ENCODE measurements at regions not wholly inside any gene's neighbourhood (a gene's known extent, or its start where the extent isn't known, plus 50 kb on each side); places are given as distances from the start of the nearest gene placed in this dataset.

GRCh38 chr1:115495625-115496024 lies 146.1 kb upstream of the VANGL1 start:
- H3K4me3 ChIP-seq: no peak overlapping the region
- H3K27me3 ChIP-seq (replicated peaks; ENCODE audit: insufficient read depth): no peaks in the 10 kb centered on the region
- no peak for TF ChIP-seq CTCF (IDR thresholded peaks at IDR 0.05)
- ATAC-seq (ENCODE audit: insufficient number of reproducible peaks, low FRiP score, low read depth): no peak
- H3K9me3 ChIP-seq: no peaks in the 10 kb centered on the region
- DNase-seq (ENCODE audit: low spot score): no peak
- no peak overlapping the region for H3K27ac ChIP-seq
- H3K36me3 ChIP-seq: no peaks in the 10 kb centered on the region
- no peaks in the 10 kb centered on the region for H3K4me1 ChIP-seq (ENCODE audit: control insufficient read depth in 1 of 2, low read depth in 2 of 2)

DNA sequence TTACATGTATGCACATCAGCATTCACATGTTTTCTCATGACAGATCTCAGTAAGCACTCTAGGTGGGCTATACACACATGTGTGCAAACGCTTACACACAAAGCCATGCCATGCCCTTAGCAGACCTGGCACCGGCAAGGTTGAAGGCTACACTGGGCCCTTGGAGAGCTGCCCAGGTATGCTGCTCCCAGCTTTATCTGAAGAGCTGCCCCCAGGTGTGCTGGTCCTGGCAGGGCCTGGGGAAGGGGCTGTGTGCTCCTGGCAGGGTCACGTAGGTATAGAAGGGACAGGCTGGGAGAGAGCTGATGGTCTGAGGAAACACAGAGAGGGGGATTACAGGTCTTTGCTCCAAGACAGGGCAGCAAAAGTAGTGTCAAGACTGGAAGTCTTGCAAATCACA lies 146.7 kb upstream of the VANGL1 start:
- Histone ChIP-seq H3K4me3 (no peak overlapping the region), H3K4me1 (ENCODE audit: control insufficient read depth in 1 of 2, low read depth in 2 of 2) (no peaks in the 10 kb centered on the region), H3K27me3 (replicated peaks; ENCODE audit: insufficient read depth) (no peaks in the 10 kb centered on the region), H3K36me3 (no peaks in the 10 kb centered on the region), H3K9me3 (no peaks in the 10 kb centered on the region), H3K27ac (no peak overlapping the region)
- no peak for ATAC-seq (ENCODE audit: insufficient number of reproducible peaks, low FRiP score, low read depth)
- no peak for TF ChIP-seq CTCF (IDR thresholded peaks at IDR 0.05)
- DNase-seq (ENCODE audit: low spot score): no peak

DNA sequence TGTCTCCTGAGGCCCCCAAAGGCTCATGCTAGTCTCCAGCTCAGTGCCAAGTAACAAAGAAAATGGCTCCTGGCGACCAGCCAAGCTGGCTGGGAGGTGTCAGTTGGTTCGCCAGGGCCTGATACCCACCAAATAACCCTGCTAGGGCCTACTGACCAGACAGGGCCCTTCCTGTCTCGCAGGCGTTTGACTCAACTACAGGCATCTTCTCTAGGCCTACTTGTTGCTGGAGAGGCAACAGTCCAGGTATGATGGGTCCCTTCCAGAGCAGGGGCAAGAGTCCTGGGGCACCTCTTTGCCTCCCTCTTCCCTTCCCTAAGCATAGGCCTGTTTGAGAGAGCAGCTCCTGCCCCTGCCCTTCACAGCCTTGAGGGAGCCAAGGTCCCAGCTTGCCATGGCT lies 147.9 kb upstream of the VANGL1 start:
- no peak for TF ChIP-seq CTCF (IDR thresholded peaks at IDR 0.05)
- DNase-seq (ENCODE audit: low spot score) (no peak), ATAC-seq (ENCODE audit: insufficient number of reproducible peaks, low FRiP score, low read depth) (no peak)
- Histone ChIP-seq H3K4me3 (no peak overlapping the region), H3K36me3 (no peaks in the 10 kb centered on the region), H3K4me1 (ENCODE audit: control insufficient read depth in 1 of 2, low read depth in 2 of 2) (no peaks in the 10 kb centered on the region), H3K27me3 (replicated peaks; ENCODE audit: insufficient read depth) (no peaks in the 10 kb centered on the region), H3K27ac (no peak overlapping the region), H3K9me3 (no peaks in the 10 kb centered on the region)

DNA sequence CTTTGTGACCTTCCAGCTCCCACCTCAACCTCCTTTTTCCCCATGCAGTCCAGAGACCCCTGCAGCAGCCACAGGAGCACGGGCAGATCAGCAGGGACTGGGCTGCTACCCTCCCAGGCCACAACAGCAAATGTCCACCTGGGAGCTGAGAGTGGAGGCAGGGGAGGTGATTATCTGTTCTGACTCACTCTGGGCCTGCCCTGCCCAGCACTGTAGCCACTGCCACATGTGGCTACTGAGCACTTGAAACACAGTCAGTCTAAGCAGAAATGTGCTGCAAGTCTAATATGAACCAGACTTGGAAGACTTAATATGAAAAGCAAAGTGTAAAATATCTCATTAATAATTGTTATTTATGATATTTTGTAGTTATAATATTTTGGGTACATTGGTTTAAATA lies 148.9 kb upstream of the VANGL1 start:
- DNase-seq (ENCODE audit: low spot score): no peak
- no peaks in the 10 kb centered on the region for H3K9me3 ChIP-seq
- H3K4me3 ChIP-seq: no peak overlapping the region
- H3K27ac ChIP-seq: no peak overlapping the region
- no peaks in the 10 kb centered on the region for H3K36me3 ChIP-seq
- no peak for ATAC-seq (ENCODE audit: insufficient number of reproducible peaks, low FRiP score, low read depth)
- no peaks in the 10 kb centered on the region for H3K4me1 ChIP-seq (ENCODE audit: control insufficient read depth in 1 of 2, low read depth in 2 of 2)
- no peak for TF ChIP-seq CTCF (IDR thresholded peaks at IDR 0.05)
- H3K27me3 ChIP-seq (replicated peaks; ENCODE audit: insufficient read depth): no peaks in the 10 kb centered on the region

GRCh38 chr1:115492019-115492595 lies 149.7 kb upstream of the VANGL1 start:
- H3K27me3 ChIP-seq (replicated peaks; ENCODE audit: insufficient read depth): no peaks in the 10 kb centered on the region
- no peak overlapping the region for H3K4me3 ChIP-seq
- no peaks in the 10 kb centered on the region for H3K36me3 ChIP-seq
- TF ChIP-seq CTCF (IDR thresholded peaks at IDR 0.05): no peak
- DNase-seq (ENCODE audit: low spot score) (no peak), ATAC-seq (ENCODE audit: insufficient number of reproducible peaks, low FRiP score, low read depth) (no peak)
- H3K4me1 ChIP-seq (ENCODE audit: control insufficient read depth in 1 of 2, low read depth in 2 of 2): no peaks in the 10 kb centered on the region
- H3K9me3 ChIP-seq: no peaks in the 10 kb centered on the region
- no peak overlapping the region for H3K27ac ChIP-seq

Measured in thoracic aorta (tissue), 2 donors.